H9 (cell line): ENCODE measurements at regions not wholly inside any gene's neighbourhood (a gene's known extent, or its start where the extent isn't known, plus 50 kb on each side); places are given as distances from the start of the nearest gene placed in this dataset.

ENCODE experiments used
- DNase-seq: peaks from one replicate; pipeline ENCODE4 v3.0.0-alpha.2; 2017
- H2AFZ ChIP-seq: one replicate; pipeline ENCODE4 v1.6.1; 2013; ENCODE audit warnings: mild to moderate bottlenecking, low read length, control low read depth, moderate library complexity
- H2AK5ac ChIP-seq: 2 replicates; pipeline ENCODE4 v1.6.1; 2013; ENCODE audit warnings: low read length, control low read depth, mixed read lengths; ENCODE audit not compliant: insufficient read length
- H2BK120ac ChIP-seq: one replicate; pipeline ENCODE4 v1.6.1; 2013; ENCODE audit warnings: low read depth, mild to moderate bottlenecking, low read length, control low read depth, inconsistent platforms; ENCODE audit not compliant: poor library complexity, severe bottlenecking
- H2BK12ac ChIP-seq: 2 replicates; pipeline ENCODE4 v1.6.1; 2013; ENCODE audit warnings: low read length, control low read depth, mixed read lengths, low read depth; ENCODE audit not compliant: insufficient read length
- H2BK15ac ChIP-seq: 2 replicates; pipeline ENCODE4 v1.6.1; 2013; ENCODE audit warnings: low read depth, low read length, control low read depth
- H2BK20ac ChIP-seq: one replicate; pipeline ENCODE4 v1.6.1; 2013; ENCODE audit warnings: low read depth, mild to moderate bottlenecking, low read length, control low read depth, inconsistent platforms; ENCODE audit not compliant: poor library complexity, severe bottlenecking
- H2BK5ac ChIP-seq: 2 replicates; pipeline ENCODE4 v1.6.1; 2013; ENCODE audit warnings: low read length, control low read depth, mixed read lengths; ENCODE audit not compliant: insufficient read length
- H3K14ac ChIP-seq: 2 replicates; pipeline ENCODE4 v1.6.1; 2013; ENCODE audit warnings: low read length, control low read depth; ENCODE audit not compliant: insufficient read depth
- H3K18ac ChIP-seq: 2 replicates; pipeline ENCODE4 v1.6.1; 2013; ENCODE audit warnings: low read depth, mild to moderate bottlenecking, mixed read lengths, low read length, control low read depth; ENCODE audit not compliant: insufficient read length
- H3K23ac ChIP-seq: 2 replicates; pipeline ENCODE4 v1.6.1; 2013; ENCODE audit warnings: low read length, control low read depth, mixed read lengths, low read depth; ENCODE audit not compliant: insufficient read length
- H3K23me2 ChIP-seq: 2 replicates; pipeline ENCODE4 v1.6.1; 2013; ENCODE audit warnings: low read depth, mild to moderate bottlenecking, mixed read lengths, low read length, control low read depth; ENCODE audit not compliant: insufficient read length, poor library complexity, severe bottlenecking
- H3K27ac ChIP-seq: 2 replicates; pipeline ENCODE4 v1.5.1; 2013; ENCODE audit warnings: low read length, control low read depth, mixed read lengths, low read depth; ENCODE audit not compliant: insufficient read length
- H3K27me3 ChIP-seq: 2 replicates; pipeline ENCODE4 v1.6.1; 2013; ENCODE audit warnings: low read length, control low read depth, inconsistent platforms; ENCODE audit not compliant: insufficient read depth
- H3K4ac ChIP-seq: 2 replicates; pipeline ENCODE4 v1.6.1; 2013; ENCODE audit warnings: low read depth, mild to moderate bottlenecking, control low read depth, inconsistent platforms, low read length, moderate library complexity
- H3K4me1 ChIP-seq: 2 replicates; pipeline ENCODE4 v1.6.1; 2013; ENCODE audit warnings: low read length, control low read depth, inconsistent platforms; ENCODE audit not compliant: insufficient read depth
- H3K4me2 ChIP-seq: 2 replicates; pipeline ENCODE4 v1.6.1; 2013; ENCODE audit warnings: low read length, control low read depth, mixed read lengths; ENCODE audit not compliant: insufficient read length, insufficient read depth
- H3K56ac ChIP-seq: 2 replicates; pipeline ENCODE4 v1.6.1; 2013; ENCODE audit warnings: low read depth, mild to moderate bottlenecking, mixed read lengths, low read length, control low read depth; ENCODE audit not compliant: insufficient read length
- H3K79me1 ChIP-seq: 2 replicates; pipeline ENCODE4 v1.6.1; 2013; ENCODE audit warnings: low read depth, mild to moderate bottlenecking, moderate library complexity, low read length, control low read depth, inconsistent platforms; ENCODE audit not compliant: insufficient read depth, poor library complexity, severe bottlenecking
- H3K79me2 ChIP-seq: 2 replicates; pipeline ENCODE4 v1.6.1; 2013; ENCODE audit warnings: low read length, control low read depth, inconsistent platforms; ENCODE audit not compliant: insufficient read depth
- H3K9ac ChIP-seq: 2 replicates; pipeline ENCODE4 v1.6.1; 2013; ENCODE audit warnings: low read length, control low read depth, mixed read lengths; ENCODE audit not compliant: insufficient read length; ENCODE audit errors: extremely low read depth
- H3K9me3 ChIP-seq: one replicate; pipeline ENCODE4 v1.6.1; 2013; ENCODE audit warnings: low read depth, low read length, inconsistent platforms; ENCODE audit not compliant: control insufficient read depth
- H3T11ph ChIP-seq: one replicate; pipeline ENCODE4 v1.6.1; 2013; ENCODE audit warnings: mild to moderate bottlenecking, low read length, control low read depth, inconsistent platforms
- H4K20me1 ChIP-seq: one replicate; pipeline ENCODE4 v1.6.1; 2013; ENCODE audit not compliant: control insufficient read depth, insufficient read length, insufficient read depth
- H4K5ac ChIP-seq: 2 replicates; pipeline ENCODE4 v1.6.1; 2013; ENCODE audit warnings: low read depth, mild to moderate bottlenecking, mixed read lengths, low read length, control low read depth; ENCODE audit not compliant: insufficient read length
- H4K8ac ChIP-seq: replicated peaks from 2 replicates; pipeline ENCODE4 v1.6.1; 2013; ENCODE audit warnings: low read length, control low read depth, mixed read lengths, low read depth; ENCODE audit not compliant: insufficient read length
- H4K91ac ChIP-seq: 2 replicates; pipeline ENCODE4 v1.6.1; 2013; ENCODE audit warnings: low read depth, mild to moderate bottlenecking, moderate library complexity, mixed read lengths, low read length, control low read depth; ENCODE audit not compliant: insufficient read length
- H3K27ac Mint-ChIP-seq, 3 experiments: 2 replicates in 2 of 3; 3 replicates in 1 of 3; pipeline ENCODE4 v1.8.0; 2020 to 2021; ENCODE audit warnings: mixed read lengths in 3 of 3, mild to moderate bottlenecking in 1 of 3, moderate library complexity in 1 of 3
- H3K27me3 Mint-ChIP-seq: 2 replicates; pipeline ENCODE4 v1.8.0; 2021; ENCODE audit warnings: low read depth, mild to moderate bottlenecking, moderate library complexity, mixed read lengths
- H3K36me3 Mint-ChIP-seq, 3 experiments: 2 replicates in 2 of 3; 3 replicates in 1 of 3; pipeline ENCODE4 v1.8.0; 2020 to 2021; ENCODE audit warnings: low read depth in 3 of 3, mixed read lengths in 3 of 3; ENCODE audit not compliant: insufficient read depth in 1 of 3
- H3K4me1 Mint-ChIP-seq, 2 experiments: 2 replicates each; pipeline ENCODE4 v1.8.0; 2020; ENCODE audit warnings: mixed read lengths in 2 of 2
- H3K4me3 Mint-ChIP-seq, 2 experiments: 2 replicates in 1 of 2; 3 replicates in 1 of 2; pipeline ENCODE4 v1.8.0; 2020 to 2021; ENCODE audit warnings: mild to moderate bottlenecking in 2 of 2, mixed read lengths in 2 of 2, moderate library complexity in 1 of 2
- H3K9me3 Mint-ChIP-seq, 2 experiments: 2 replicates in 1 of 2; 3 replicates in 1 of 2; pipeline ENCODE4 v1.8.0; 2020; ENCODE audit warnings: mild to moderate bottlenecking in 2 of 2, mixed read lengths in 2 of 2, moderate library complexity in 1 of 2
- CTCF ChIP-seq: fragments of 200-600 bp; sonication (generic); conservative IDR thresholded peaks from 3 replicates; pipeline ENCODE4 v1.8.0; 2021; ENCODE audit warnings: antibody characterized with exemption, mild to moderate bottlenecking
- WGBS: extraction: QIAGEN DNeasy Blood & Tissue Kit; methylation state at CpG from one replicate; pipeline ENCODE4 v1.1.7; 2013; ENCODE audit warnings: missing lambda C conversion rate, low lambda C conversion rate, mixed read lengths; ENCODE audit not compliant: insufficient read length; ENCODE audit errors: extremely low coverage; 5-methylcytosine and 5-hydroxymethylcytosine counted together

GRCh38 chr4:108327642-108328382 lies 159.1 kb upstream of the LEF1 start:
- no peak overlapping the region for H2AFZ ChIP-seq
- Mint-ChIP-seq H3K36me3 (no peaks in the 10 kb centered on the region), H3K27ac (no peak overlapping the region), H3K9me3 (no peaks in the 10 kb centered on the region), H3K4me3 (no peak overlapping the region), H3K4me1 (peaks cover 7 to 8% of the 10 kb centered on the region in 2 experiments), H3K27me3 (peaks cover 19% of the 10 kb centered on the region)
- no peaks in the 10 kb centered on the region for H3K79me2 ChIP-seq
- H2BK120ac ChIP-seq: no peak overlapping the region
- no peaks in the 10 kb centered on the region for H3K23me2 ChIP-seq
- no peak overlapping the region for H3T11ph ChIP-seq
- no CpG with 5 or more reads among the region's 7 CpGs for WGBS
- H3K27ac ChIP-seq: no peak overlapping the region
- H3K18ac ChIP-seq: no peak overlapping the region
- H3K56ac ChIP-seq: no peak overlapping the region
- H3K79me1 ChIP-seq: no peaks in the 10 kb centered on the region
- no peak overlapping the region for H3K4me2 ChIP-seq
- H3K23ac ChIP-seq: no peak overlapping the region
- no peak overlapping the region for H4K91ac ChIP-seq
- no peak overlapping the region for H3K4ac ChIP-seq
- no peak overlapping the region for H2BK15ac ChIP-seq
- TF ChIP-seq CTCF: no peak
- no peak overlapping the region for H2BK12ac ChIP-seq
- no peak overlapping the region for H4K8ac ChIP-seq
- H3K27me3 ChIP-seq: no peaks in the 10 kb centered on the region
- no peaks in the 10 kb centered on the region for H3K9me3 ChIP-seq
- no peak overlapping the region for H2AK5ac ChIP-seq
- no peaks in the 10 kb centered on the region for H4K20me1 ChIP-seq
- no peak for DNase-seq
- no peak overlapping the region for H3K9ac ChIP-seq
- no peak overlapping the region for H2BK20ac ChIP-seq
- no peak overlapping the region for H2BK5ac ChIP-seq
- no peak overlapping the region for H3K14ac ChIP-seq
- H3K4me1 ChIP-seq: no peaks in the 10 kb centered on the region
- no peak overlapping the region for H4K5ac ChIP-seq
